ENCODE measurements at regions not wholly inside any gene's neighbourhood (a gene's known extent, or its start where the extent isn't known, plus 50 kb on each side); places are given as distances from the start of the nearest gene placed in this dataset.
"Not testable (repeated sequence)": the region's sequence is repeated elsewhere in the genome, so short reads cannot be mapped to it uniquely, and the experiment has no call there.

DNA sequence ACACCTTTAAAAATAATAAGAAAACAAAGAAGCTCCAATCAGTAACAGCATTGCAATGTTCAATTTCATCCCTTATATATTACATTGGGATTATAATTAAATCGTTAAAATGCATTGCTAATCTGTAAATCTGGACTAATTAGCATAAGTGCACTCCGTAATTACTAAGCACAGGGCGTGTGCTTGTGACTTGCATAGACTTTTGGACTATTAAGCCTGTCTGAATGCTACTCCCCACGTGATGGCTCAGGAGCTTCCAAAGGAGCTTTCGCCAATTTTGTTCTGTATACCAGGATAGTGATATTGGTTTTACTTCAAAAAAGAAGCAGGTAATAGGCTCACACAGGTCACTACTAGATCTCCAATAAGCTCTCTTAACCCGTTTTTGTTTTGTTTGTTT lies 497.1 kb downstream of the SMARCA1 start:
- no peak for ATAC-seq
- Mint-ChIP-seq H3K4me1 (ENCODE audit: low read depth in 2 of 2) (no peaks in the 10 kb centered on the region), H3K36me3 (no peaks in the 10 kb centered on the region), H3K9me3 (no peaks in the 10 kb centered on the region), H3K27me3 (peaks cover 0 to 5% of the 10 kb centered on the region in 2 donors), H3K27ac (no peak overlapping the region), H3K4me3 (no peak overlapping the region)
- DNase-seq (ENCODE audit: low spot score): no peak

GRCh38 chrX:129025376-129025775 lies 497.9 kb downstream of the SMARCA1 start:
- H3K27ac Mint-ChIP-seq: no peak overlapping the region
- no peak for DNase-seq (ENCODE audit: low spot score)
- ATAC-seq: no peak
- H3K27me3 Mint-ChIP-seq: peaks cover 0 to 5% of the 10 kb centered on the region in 2 donors
- H3K4me1 Mint-ChIP-seq (ENCODE audit: low read depth in 2 of 2): no peaks in the 10 kb centered on the region
- no peak overlapping the region for H3K4me3 Mint-ChIP-seq
- H3K36me3 Mint-ChIP-seq: no peaks in the 10 kb centered on the region
- H3K9me3 Mint-ChIP-seq: no peaks in the 10 kb centered on the region

DNA sequence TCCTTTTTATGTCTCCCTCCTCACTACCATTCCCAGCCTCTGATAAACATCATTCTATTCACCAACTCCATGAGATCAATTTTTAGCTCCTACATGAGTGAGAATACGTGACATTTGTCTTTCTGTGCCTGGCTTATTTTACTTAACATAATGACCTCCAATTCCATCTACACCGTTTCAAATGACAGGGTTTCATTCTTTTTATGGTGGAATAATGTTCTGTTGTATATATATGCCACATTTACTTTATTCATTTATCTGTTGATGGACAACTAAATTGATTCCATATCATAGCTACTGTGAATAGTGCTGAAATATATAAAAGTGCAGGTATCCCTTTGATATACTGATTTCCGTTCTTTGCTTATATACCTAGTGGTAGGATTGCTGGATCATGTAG lies 503.9 kb downstream of the SMARCA1 start:
- H3K27ac Mint-ChIP-seq: no peak overlapping the region
- no peak overlapping the region for H3K4me3 Mint-ChIP-seq
- H3K27me3 Mint-ChIP-seq: peaks cover 6 to 10% of the 10 kb centered on the region in 2 donors
- H3K36me3 Mint-ChIP-seq: no peaks in the 10 kb centered on the region
- H3K9me3 Mint-ChIP-seq: no peaks in the 10 kb centered on the region
- no peaks in the 10 kb centered on the region for H3K4me1 Mint-ChIP-seq (ENCODE audit: low read depth in 2 of 2)
- DNase-seq (ENCODE audit: low spot score) (no peak), ATAC-seq (no peak)

DNA sequence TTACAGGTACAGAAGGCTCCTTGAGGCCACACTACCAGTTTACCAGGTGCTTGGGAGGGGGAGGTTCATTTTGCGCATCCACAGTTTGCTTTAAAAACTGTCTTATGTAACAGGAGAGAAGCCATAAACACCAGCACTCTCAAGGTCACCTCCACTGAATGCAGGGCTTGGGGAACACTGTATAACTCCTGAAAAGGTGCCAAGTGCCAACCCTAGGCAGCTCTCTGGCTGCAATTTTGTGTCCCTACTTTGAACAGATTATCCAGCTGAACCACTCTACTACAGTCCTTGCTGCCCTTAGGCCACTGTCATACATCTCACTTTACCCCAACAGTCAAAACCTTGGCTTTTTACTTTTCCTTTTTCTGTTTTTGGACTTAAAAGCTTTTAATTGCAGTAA lies 507.9 kb downstream of the SMARCA1 start:
- H3K4me3 Mint-ChIP-seq: no peak overlapping the region
- no peak overlapping the region for H3K27ac Mint-ChIP-seq

DNA sequence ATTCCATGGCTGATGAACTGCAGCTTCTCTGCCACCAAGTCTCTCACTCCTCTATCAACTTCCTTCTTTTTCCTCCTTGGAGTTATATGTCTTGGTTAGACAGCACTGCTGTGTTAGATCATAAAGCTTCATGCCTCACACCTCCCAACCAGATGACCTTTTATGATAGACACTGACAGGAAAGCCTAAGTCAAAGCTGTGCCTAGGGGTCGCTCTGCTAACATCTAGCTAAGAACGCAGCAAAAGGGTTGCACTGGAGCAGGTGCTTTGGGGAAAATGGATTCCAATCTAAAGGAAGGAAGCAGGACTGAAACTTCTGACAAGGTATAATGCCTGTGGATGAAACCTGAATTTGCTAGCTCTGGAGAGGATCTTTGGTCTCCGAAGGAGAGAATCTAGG lies 509.7 kb downstream of the SMARCA1 start:
- no peak overlapping the region for H3K27ac Mint-ChIP-seq
- no peak overlapping the region for H3K4me3 Mint-ChIP-seq
- peaks cover 0 to 7% of the 10 kb centered on the region in 2 donors for H3K27me3 Mint-ChIP-seq
- no peaks in the 10 kb centered on the region for H3K4me1 Mint-ChIP-seq (ENCODE audit: low read depth in 2 of 2)
- DNase-seq (ENCODE audit: low spot score) (no peak), ATAC-seq (no peak)
- H3K36me3 Mint-ChIP-seq: no peaks in the 10 kb centered on the region
- H3K9me3 Mint-ChIP-seq: no peaks in the 10 kb centered on the region

More for the DNA sequence above, 507.9 kb downstream of the SMARCA1 start:
- Mint-ChIP-seq H3K27me3 (peaks cover 6 to 13% of the 10 kb centered on the region in 2 donors), H3K36me3 (no peaks in the 10 kb centered on the region), H3K4me1 (ENCODE audit: low read depth in 2 of 2) (no peaks in the 10 kb centered on the region), H3K9me3 (no peaks in the 10 kb centered on the region)
- ATAC-seq (no peak), DNase-seq (ENCODE audit: low spot score) (no peak)

GRCh38 chrX:129007631-129008030 lies 515.7 kb downstream of the SMARCA1 start:
- Mint-ChIP-seq H3K9me3 (no peaks in the 10 kb centered on the region), H3K27me3 (peaks cover 0 to 3% of the 10 kb centered on the region in 2 donors)

GRCh38 chrX:129006491-129006890 lies 516.8 kb downstream of the SMARCA1 start:
- H3K4me3 Mint-ChIP-seq: no peak overlapping the region
- peaks cover 0 to 3% of the 10 kb centered on the region in 2 donors for H3K27me3 Mint-ChIP-seq
- no peaks in the 10 kb centered on the region for H3K4me1 Mint-ChIP-seq (ENCODE audit: low read depth in 2 of 2)
- no peaks in the 10 kb centered on the region for H3K36me3 Mint-ChIP-seq
- no peaks in the 10 kb centered on the region for H3K9me3 Mint-ChIP-seq
- ATAC-seq: no peak
- DNase-seq (ENCODE audit: low spot score): no peak
- H3K27ac Mint-ChIP-seq: no peak overlapping the region

More at GRCh38 chrX:129007631-129008030, 515.7 kb downstream of the SMARCA1 start:
- Mint-ChIP-seq H3K36me3 (no peaks in the 10 kb centered on the region), H3K4me1 (ENCODE audit: low read depth in 2 of 2) (no peaks in the 10 kb centered on the region), H3K4me3 (no peak overlapping the region), H3K27ac (no peak overlapping the region)
- no peak for DNase-seq (ENCODE audit: low spot score)
- no peak for ATAC-seq

DNA sequence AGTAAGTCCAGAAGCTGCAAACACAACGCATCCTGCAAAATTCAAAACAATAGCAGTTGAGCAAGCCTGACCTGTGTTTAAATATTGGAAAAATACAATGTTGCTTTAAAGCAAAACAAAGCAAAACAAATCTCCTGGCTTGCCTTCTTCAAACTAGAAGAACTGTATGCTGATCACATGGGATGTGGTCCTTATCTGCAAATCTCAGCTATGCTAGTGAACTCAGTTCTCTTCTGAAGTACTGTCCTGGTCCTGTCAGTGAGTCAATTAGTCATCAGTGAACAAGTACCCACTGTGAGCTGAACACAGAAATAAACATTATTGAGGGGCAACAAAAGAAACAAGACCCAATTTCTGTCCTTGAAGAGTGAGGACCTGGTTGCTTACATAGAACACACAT lies 522.5 kb downstream of the SMARCA1 start:
- Mint-ChIP-seq H3K36me3 (no peaks in the 10 kb centered on the region), H3K27ac (no peak overlapping the region), H3K4me3 (no peak overlapping the region), H3K9me3 (no peaks in the 10 kb centered on the region), H3K27me3 (peaks cover 0 to 8% of the 10 kb centered on the region in 2 donors), H3K4me1 (ENCODE audit: low read depth in 2 of 2) (no peaks in the 10 kb centered on the region)
- no peak for ATAC-seq
- DNase-seq (ENCODE audit: low spot score): no peak

DNA sequence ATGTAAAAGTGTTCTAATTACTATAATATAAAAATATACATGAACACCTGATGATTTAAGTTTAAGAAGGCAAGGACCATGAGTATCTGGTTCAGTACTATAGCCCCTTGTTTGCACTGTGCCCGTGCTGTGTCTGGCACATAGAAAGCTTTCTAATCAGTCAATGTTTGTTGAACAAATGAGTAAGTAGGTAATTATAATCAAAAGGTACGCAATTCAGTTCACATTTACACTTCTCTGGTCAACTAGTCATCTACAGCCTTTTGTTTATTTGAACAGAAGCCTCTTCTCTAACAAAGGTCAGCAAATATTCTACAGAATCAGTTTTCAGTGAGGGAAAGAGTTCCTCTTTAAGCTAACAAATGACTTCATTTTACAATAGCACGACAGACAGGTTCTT lies 523.3 kb downstream of the SMARCA1 start:
- no peak for DNase-seq (ENCODE audit: low spot score)
- Mint-ChIP-seq H3K36me3 (no peaks in the 10 kb centered on the region), H3K27ac (no peak overlapping the region), H3K27me3 (peaks cover 0 to 8% of the 10 kb centered on the region in 2 donors), H3K4me1 (ENCODE audit: low read depth in 2 of 2) (no peaks in the 10 kb centered on the region), H3K9me3 (no peaks in the 10 kb centered on the region), H3K4me3 (no peak overlapping the region)
- no peak for ATAC-seq

GRCh38 chrX:128992107-128992971 lies 531.0 kb downstream of the SMARCA1 start:
- Mint-ChIP-seq H3K4me1 (ENCODE audit: low read depth in 2 of 2) (no peaks in the 10 kb centered on the region), H3K4me3 (no peak overlapping the region), H3K27ac (no peak overlapping the region), H3K9me3 (peaks cover 3% of the 10 kb centered on the region), H3K36me3 (no peaks in the 10 kb centered on the region), H3K27me3 (peaks cover 0 to 6% of the 10 kb centered on the region in 2 donors)
- DNase-seq (ENCODE audit: low spot score): no peak
- ATAC-seq: no peak

GRCh38 chrX:128975745-128976144 lies 547.5 kb downstream of the SMARCA1 start:
- Mint-ChIP-seq H3K27me3 (peaks cover 0 to 8% of the 10 kb centered on the region in 2 donors), H3K27ac (no peak overlapping the region), H3K4me3 (no peak overlapping the region), H3K4me1 (ENCODE audit: low read depth in 2 of 2) (no peaks in the 10 kb centered on the region), H3K9me3 (no peaks in the 10 kb centered on the region), H3K36me3 (no peaks in the 10 kb centered on the region)
- ATAC-seq (no peak), DNase-seq (ENCODE audit: low spot score) (no peak)

DNA sequence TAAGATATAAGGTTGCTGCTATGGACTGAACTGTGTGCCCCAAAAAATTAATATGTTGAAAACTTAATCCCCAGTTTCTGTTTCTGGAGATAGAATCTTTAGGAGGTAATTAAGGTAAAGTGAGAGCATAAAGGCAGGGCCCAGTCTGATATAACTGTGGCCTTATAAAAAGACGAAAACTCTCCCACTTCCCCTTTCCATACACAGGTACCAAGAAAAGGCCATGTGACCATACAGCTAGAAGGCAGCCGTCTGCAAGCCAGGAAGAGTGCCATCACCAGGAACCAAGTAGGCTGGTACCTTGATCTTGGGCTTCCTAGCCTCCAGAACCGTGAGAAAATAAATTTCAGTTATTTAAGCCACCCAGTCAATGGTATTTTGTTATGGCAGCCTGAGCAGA lies 550.3 kb downstream of the SMARCA1 start:
- H3K4me3 Mint-ChIP-seq: no peak overlapping the region
- H3K27ac Mint-ChIP-seq: no peak overlapping the region
- no peaks in the 10 kb centered on the region for H3K36me3 Mint-ChIP-seq
- no peaks in the 10 kb centered on the region for H3K9me3 Mint-ChIP-seq
- DNase-seq (ENCODE audit: low spot score) (no peak), ATAC-seq (no peak)
- peaks cover 0 to 8% of the 10 kb centered on the region in 2 donors for H3K27me3 Mint-ChIP-seq
- no peaks in the 10 kb centered on the region for H3K4me1 Mint-ChIP-seq (ENCODE audit: low read depth in 2 of 2)

- no peak for ATAC-seq
- H3K4me3 Mint-ChIP-seq: no peak overlapping the region
- H3K4me1 Mint-ChIP-seq (ENCODE audit: low read depth in 2 of 2): no peaks in the 10 kb centered on the region
- H3K27ac Mint-ChIP-seq: no peak overlapping the region
- no peak for DNase-seq (ENCODE audit: low spot score)
- H3K9me3 Mint-ChIP-seq: no peaks in the 10 kb centered on the region
- no peaks in the 10 kb centered on the region for H3K27me3 Mint-ChIP-seq
- H3K36me3 Mint-ChIP-seq: no peaks in the 10 kb centered on the region
These were observed 562.0 kb downstream of the SMARCA1 start for GRCh38 chrX:128961290-128961689.

DNA sequence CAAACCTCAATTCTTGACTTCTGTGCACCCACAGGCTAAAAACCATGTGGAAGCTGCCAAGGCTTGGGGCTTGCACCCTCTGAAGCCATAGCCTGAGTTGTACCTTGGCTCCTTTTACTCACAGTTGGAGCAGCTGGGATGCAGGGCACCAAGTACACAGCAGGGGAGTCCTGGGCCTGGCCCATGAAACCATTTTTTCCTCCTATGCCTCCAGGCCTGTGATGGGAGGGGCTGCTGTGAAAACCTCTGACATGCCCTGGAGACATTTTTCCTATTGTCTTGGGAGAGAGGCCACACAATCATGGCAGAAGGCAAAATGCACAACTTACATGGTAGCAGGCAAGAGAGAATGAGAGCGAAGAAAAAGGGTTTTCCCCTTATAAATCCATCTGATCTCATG lies 568.6 kb downstream of the SMARCA1 start:
- not testable (repeated sequence) for ATAC-seq; H3K4me3 Mint-ChIP-seq; H3K27ac Mint-ChIP-seq; H3K36me3 Mint-ChIP-seq; H3K27me3 Mint-ChIP-seq; H3K9me3 Mint-ChIP-seq; DNase-seq (ENCODE audit: low spot score); H3K4me1 Mint-ChIP-seq (ENCODE audit: low read depth in 2 of 2)

- DNase-seq (ENCODE audit: low spot score): no peak
- Mint-ChIP-seq H3K36me3 (peaks cover 4% of the 10 kb centered on the region), H3K4me1 (ENCODE audit: low read depth in 2 of 2) (no peaks in the 10 kb centered on the region), H3K4me3 (no peak overlapping the region), H3K27me3 (peaks cover 0 to 16% of the 10 kb centered on the region in 2 donors), H3K27ac (no peak overlapping the region), H3K9me3 (peaks cover 5% of the 10 kb centered on the region)
- no peak for ATAC-seq
These were observed 592.2 kb downstream of the SMARCA1 start for GRCh38 chrX:128931071-128931470.

Measured in natural killer cell treated with Interleukin-12 subunit alpha and Interleukin-12 subunit beta and Interleukin-15 and Interleukin-18, amount 100 ng/mL, for 72 hours (primary cell).